Liver (tissue), 8 donors: ENCODE measurements at regions not wholly inside any gene's neighbourhood (a gene's known extent, or its start where the extent isn't known, plus 50 kb on each side); places are given as distances from the start of the nearest gene placed in this dataset.

Source experiments
- DNase-seq: peaks from one replicate; pipeline ENCODE4 v3.0.0-alpha.2; 2017; ENCODE audit warnings: low spot score
- H3K27ac ChIP-seq, 2 donors: one replicate each; pipeline ENCODE4 v1.7.0; 2013; ENCODE audit warnings: inconsistent platforms in 2 of 2, low read length in 2 of 2, control low read depth in 1 of 2, low read depth in 1 of 2, mild to moderate bottlenecking in 1 of 2
- H3K27me3 ChIP-seq, 4 donors: one replicate each; pipeline versions ENCODE4 v1.6.1 to v1.7.0; 2013; ENCODE audit warnings: low read length in 3 of 4, inconsistent platforms in 1 of 4, mild to moderate bottlenecking in 1 of 4, moderate library complexity in 1 of 4; ENCODE audit not compliant: control insufficient read depth in 4 of 4, insufficient read depth in 4 of 4
- H3K36me3 ChIP-seq, 4 donors: one replicate each; pipeline versions ENCODE4 v1.6.1 to v1.7.0; 2013; ENCODE audit warnings: low read length in 3 of 4, mild to moderate bottlenecking in 3 of 4, low read depth in 1 of 4, moderate library complexity in 1 of 4; ENCODE audit not compliant: control insufficient read depth in 4 of 4, insufficient read depth in 3 of 4
- H3K4me1 ChIP-seq, 4 donors: one replicate each; pipeline versions ENCODE4 v1.6.1 to v1.7.0; 2013; ENCODE audit warnings: low read length in 3 of 4, mild to moderate bottlenecking in 3 of 4, moderate library complexity in 1 of 4; ENCODE audit not compliant: control insufficient read depth in 4 of 4, insufficient read depth in 4 of 4
- H3K4me3 ChIP-seq, 3 donors: one replicate each; pipeline versions ENCODE4 v1.6.1 to v1.7.0; 2013; ENCODE audit warnings: low read length in 3 of 3, control low read depth in 1 of 3, low read depth in 1 of 3, mild to moderate bottlenecking in 1 of 3
- H3K9ac ChIP-seq, 2 donors: one replicate each; pipeline ENCODE4 v1.7.0; 2013; ENCODE audit warnings: low read length in 2 of 2, mild to moderate bottlenecking in 2 of 2, moderate library complexity in 2 of 2, control low read depth in 1 of 2, low read depth in 1 of 2
- H3K9me3 ChIP-seq, 4 donors: one replicate each; pipeline versions ENCODE4 v1.6.1 to v1.7.0; 2013; ENCODE audit warnings: low read length in 3 of 4; ENCODE audit not compliant: control insufficient read depth in 4 of 4
- ATF3 ChIP-seq: IDR thresholded peaks from 2 replicates; pipeline ENCODE4 v1.6.1; 2016; ENCODE audit warnings: antibody characterized with exemption
- CTCF ChIP-seq: fragments of 150-350 bp; IDR thresholded peaks from 2 replicates; pipeline ENCODE4 v1.5.1; 2017; ENCODE audit warnings: improper control_type of control experiment, low read depth, low read length; ENCODE audit not compliant: missing input control
- EGR1 ChIP-seq, 2 donors: IDR thresholded peaks; 2 replicates each; pipeline ENCODE4 v1.6.1; 2016 to 2018; ENCODE audit warnings: antibody characterized with exemption in 2 of 2, low read depth in 2 of 2
- FOXA1 ChIP-seq: IDR thresholded peaks from 2 replicates; pipeline ENCODE4 v1.6.1; 2016; ENCODE audit warnings: antibody characterized with exemption
- FOXA2 ChIP-seq: IDR thresholded peaks from 2 replicates; pipeline ENCODE4 v1.6.1; 2016; ENCODE audit warnings: antibody characterized with exemption
- GABPA ChIP-seq, 2 donors: IDR thresholded peaks in 1 of 2; conservative IDR thresholded peaks in 1 of 2; 2 replicates each; pipeline ENCODE4 v1.6.1; 2016; ENCODE audit warnings: antibody characterized with exemption in 2 of 2, mild to moderate bottlenecking in 1 of 2, moderate library complexity in 1 of 2
- HNF4A ChIP-seq, 2 donors: conservative IDR thresholded peaks; 2 replicates each; pipeline ENCODE4 v1.6.1; 2016; ENCODE audit warnings: antibody characterized with exemption in 2 of 2, mild to moderate bottlenecking in 2 of 2
- HNF4G ChIP-seq: IDR thresholded peaks from 2 replicates; pipeline ENCODE4 v1.6.1; 2016; ENCODE audit warnings: antibody characterized with exemption
- JUND ChIP-seq, 2 donors: IDR thresholded peaks; 2 replicates each; pipeline ENCODE4 v1.6.1; 2016; ENCODE audit warnings: antibody characterized with exemption in 2 of 2
- MAX ChIP-seq: IDR thresholded peaks from 2 replicates; pipeline ENCODE4 v1.6.1; 2016; ENCODE audit warnings: antibody characterized with exemption
- NR2F2 ChIP-seq: IDR thresholded peaks from 2 replicates; pipeline ENCODE4 v1.6.1; 2016; ENCODE audit warnings: antibody characterized with exemption
- RAD21 ChIP-seq, 2 donors: IDR thresholded peaks; 2 replicates each; pipeline ENCODE4 v1.6.1; 2016; ENCODE audit warnings: antibody characterized with exemption in 2 of 2, mild to moderate bottlenecking in 2 of 2
- REST ChIP-seq: IDR thresholded peaks from 2 replicates; pipeline ENCODE4 v1.6.1; 2016; ENCODE audit warnings: antibody characterized with exemption, mild to moderate bottlenecking
- RXRA ChIP-seq, 2 donors: IDR thresholded peaks; 2 replicates each; pipeline ENCODE4 v1.6.1; 2017 to 2018; ENCODE audit warnings: antibody characterized with exemption in 2 of 2, mild to moderate bottlenecking in 1 of 2
- TAF1 ChIP-seq: conservative IDR thresholded peaks from 2 replicates; pipeline ENCODE4 v1.6.1; 2016; ENCODE audit warnings: antibody characterized with exemption, mild to moderate bottlenecking
- YY1 ChIP-seq: IDR thresholded peaks from 2 replicates; pipeline ENCODE4 v1.6.1; 2016; ENCODE audit warnings: antibody characterized with exemption, mild to moderate bottlenecking
- ZBTB33 ChIP-seq: IDR thresholded peaks from 2 replicates; pipeline ENCODE4 v1.6.1; 2016; ENCODE audit warnings: antibody characterized with exemption
- WGBS: extraction: QIAGEN DNeasy Blood & Tissue Kit; methylation state at CpG from one replicate; pipeline ENCODE4 v1.1.7; 2013; 5-methylcytosine and 5-hydroxymethylcytosine counted together
- donor health status: healthy.
- donor health status: healthy.
- donor health status: healthy.
- donor health status: healthy.
- donor health status: healthy.

- WGBS: 96% methylated on average over 2 of the region's 2 CpGs
Observed at GRCh38 chr6:119961450-119961849, 611.9 kb upstream of the MAN1A1 start.

GRCh38 chr6:119960456-119960855, 610.9 kb upstream of the MAN1A1 start:
- H3K36me3 ChIP-seq: no peaks in the 10 kb centered on the region
- H3K27me3 ChIP-seq: no peaks in the 10 kb centered on the region
- no peaks in the 10 kb centered on the region for H3K4me1 ChIP-seq
- TF ChIP-seq GABPA (IDR thresholded peaks at IDR 0.05 in 1 of 2, conservative IDR thresholded peaks at IDR 0.05 in 1 of 2): no peak
- TF ChIP-seq FOXA1: no peak
- TF ChIP-seq RAD21 (IDR thresholded peaks at IDR 0.05): no peak
- no peak for TF ChIP-seq TAF1
- TF ChIP-seq ZBTB33: no peak
- TF ChIP-seq EGR1 (IDR thresholded peaks at IDR 0.05; ENCODE audit: low read depth in 2 of 2): no peak
- TF ChIP-seq RXRA (IDR thresholded peaks at IDR 0.05): no peak
- TF ChIP-seq CTCF: no peak
- no peak for TF ChIP-seq JUND (IDR thresholded peaks at IDR 0.05)
- no peak for TF ChIP-seq HNF4G
- no peak for TF ChIP-seq MAX
- no peak for TF ChIP-seq NR2F2
- no peak for TF ChIP-seq HNF4A (conservative IDR thresholded peaks at IDR 0.05)
- no peak for TF ChIP-seq REST
- no peak for TF ChIP-seq FOXA2
- no peak for TF ChIP-seq YY1
- no peak for TF ChIP-seq ATF3
- H3K9ac ChIP-seq: no peak overlapping the region
- DNase-seq: no peak
- H3K27ac ChIP-seq: no peak overlapping the region
- H3K9me3 ChIP-seq: no peaks in the 10 kb centered on the region
- H3K4me3 ChIP-seq: no peak overlapping the region
- WGBS: 76% methylated on average over 5 of the region's 5 CpGs

More at GRCh38 chr6:119961450-119961849, 611.9 kb upstream of the MAN1A1 start:
- H3K27ac ChIP-seq: no peak overlapping the region
- no peaks in the 10 kb centered on the region for H3K27me3 ChIP-seq
- H3K9me3 ChIP-seq: no peaks in the 10 kb centered on the region
- DNase-seq: no peak
- H3K4me3 ChIP-seq: no peak overlapping the region
- TF ChIP-seq RAD21 (IDR thresholded peaks at IDR 0.05): no peak
- no peaks in the 10 kb centered on the region for H3K36me3 ChIP-seq
- H3K4me1 ChIP-seq: no peaks in the 10 kb centered on the region
- H3K9ac ChIP-seq: no peak overlapping the region
